ENCODE measurements at regions not wholly inside any gene's neighbourhood (a gene's known extent, or its start where the extent isn't known, plus 50 kb on each side); places are given as distances from the start of the nearest gene placed in this dataset.
"Not testable (repeated sequence)": the region's sequence is repeated elsewhere in the genome, so short reads cannot be mapped to it uniquely, and the experiment has no call there.

- no peaks in the 10 kb centered on the region for H3K27me3 Mint-ChIP-seq
- H3K4me1 Mint-ChIP-seq (ENCODE audit: low read depth): no peaks in the 10 kb centered on the region
- no peaks in the 10 kb centered on the region for H3K36me3 Mint-ChIP-seq (ENCODE audit: low read depth)
- H3K4me3 Mint-ChIP-seq: no peak overlapping the region
- no peaks in the 10 kb centered on the region for H3K9me3 Mint-ChIP-seq
- no peak overlapping the region for H3K27ac Mint-ChIP-seq
Measured at GRCh38 chr6:71672876-71673275, 213.5 kb upstream of the RIMS1 start.

DNA sequence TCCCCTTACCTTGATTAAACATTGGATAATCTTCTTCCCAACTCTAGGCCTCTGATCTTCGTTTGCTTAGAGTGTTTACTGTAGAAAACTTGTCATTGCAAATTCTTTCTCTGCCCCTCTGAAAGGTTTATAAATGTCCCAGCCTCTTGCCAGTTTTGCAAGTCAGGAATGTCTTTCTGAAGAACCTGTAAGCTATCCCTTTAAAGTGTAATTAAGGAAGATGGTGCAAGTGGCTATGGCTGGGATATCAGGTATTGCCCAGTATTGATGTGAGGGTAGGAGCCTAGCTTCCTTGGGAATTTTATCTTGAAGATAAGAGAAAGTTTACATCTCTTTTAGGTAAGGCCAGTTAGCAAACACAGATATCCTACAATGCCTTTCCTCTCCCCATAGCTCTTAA lies 211.0 kb upstream of the RIMS1 start:
- Mint-ChIP-seq H3K27me3 (no peaks in the 10 kb centered on the region), H3K4me3 (no peak overlapping the region), H3K27ac (no peak overlapping the region), H3K9me3 (no peaks in the 10 kb centered on the region), H3K4me1 (ENCODE audit: low read depth) (no peaks in the 10 kb centered on the region), H3K36me3 (ENCODE audit: low read depth) (no peaks in the 10 kb centered on the region)

DNA sequence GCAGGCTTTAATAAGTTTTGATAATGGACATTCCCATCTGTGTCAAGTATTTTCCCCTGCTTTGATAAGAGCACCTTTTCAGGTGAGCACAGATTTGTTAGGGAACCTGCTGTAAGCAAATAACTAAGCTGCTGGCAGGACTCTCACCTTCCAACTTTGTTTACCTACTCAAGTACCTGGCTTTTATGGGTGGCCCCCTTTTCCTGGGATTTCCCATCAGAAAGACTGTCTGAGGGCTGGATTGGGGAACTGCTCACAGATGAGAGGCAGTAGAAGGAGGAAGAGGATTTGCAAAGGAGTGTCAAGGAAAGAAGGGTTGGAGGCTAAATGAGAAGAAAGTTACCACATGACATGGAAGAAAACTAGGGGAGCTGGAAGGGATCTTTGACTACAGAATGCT lies 210.1 kb upstream of the RIMS1 start:
- H3K36me3 Mint-ChIP-seq (ENCODE audit: low read depth): no peaks in the 10 kb centered on the region
- no peak overlapping the region for H3K4me3 Mint-ChIP-seq
- H3K9me3 Mint-ChIP-seq: no peaks in the 10 kb centered on the region
- no peaks in the 10 kb centered on the region for H3K4me1 Mint-ChIP-seq (ENCODE audit: low read depth)
- H3K27ac Mint-ChIP-seq: no peak overlapping the region
- no peaks in the 10 kb centered on the region for H3K27me3 Mint-ChIP-seq

GRCh38 chr6:71678091-71678490 lies 208.3 kb upstream of the RIMS1 start:
- Mint-ChIP-seq H3K27ac (no peak overlapping the region), H3K4me3 (no peak overlapping the region), H3K27me3 (no peaks in the 10 kb centered on the region), H3K36me3 (ENCODE audit: low read depth) (no peaks in the 10 kb centered on the region), H3K4me1 (ENCODE audit: low read depth) (no peaks in the 10 kb centered on the region), H3K9me3 (no peaks in the 10 kb centered on the region)

- H3K27me3 Mint-ChIP-seq: no peaks in the 10 kb centered on the region
- no peaks in the 10 kb centered on the region for H3K4me1 Mint-ChIP-seq (ENCODE audit: low read depth)
- no peak overlapping the region for H3K27ac Mint-ChIP-seq
- no peaks in the 10 kb centered on the region for H3K9me3 Mint-ChIP-seq
- H3K4me3 Mint-ChIP-seq: no peak overlapping the region
- no peaks in the 10 kb centered on the region for H3K36me3 Mint-ChIP-seq (ENCODE audit: low read depth)
Measured at GRCh38 chr6:71681234-71681867, 205.0 kb upstream of the RIMS1 start.

- H3K36me3 Mint-ChIP-seq (ENCODE audit: low read depth); H3K27ac Mint-ChIP-seq; H3K9me3 Mint-ChIP-seq; H3K4me3 Mint-ChIP-seq; H3K4me1 Mint-ChIP-seq (ENCODE audit: low read depth); H3K27me3 Mint-ChIP-seq: not testable (repeated sequence)
Measured at GRCh38 chr6:71686021-71686677, 200.2 kb upstream of the RIMS1 start.

DNA sequence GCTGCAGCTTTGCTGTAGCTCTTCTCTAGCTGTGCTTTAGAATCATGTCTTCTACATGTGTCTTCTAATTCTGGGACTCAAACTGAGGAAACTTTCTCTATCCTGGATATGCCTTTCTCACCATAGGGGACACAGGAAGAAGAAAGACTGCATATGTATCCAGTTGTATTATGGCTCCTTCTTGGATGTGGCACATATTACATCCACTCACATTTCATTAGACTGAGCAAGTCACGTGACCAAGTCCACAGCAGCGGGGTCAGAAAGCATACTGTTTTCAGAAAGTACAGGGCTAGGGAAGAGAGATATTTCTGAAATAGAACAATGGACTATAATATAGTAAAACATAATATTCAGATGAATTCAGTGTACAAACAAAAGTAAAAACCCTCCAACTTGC lies 187.6 kb upstream of the RIMS1 start:
- H3K9me3 Mint-ChIP-seq: peaks cover 5% of the 10 kb centered on the region
- H3K4me3 Mint-ChIP-seq: no peak overlapping the region
- H3K27me3 Mint-ChIP-seq: no peaks in the 10 kb centered on the region

GRCh38 chr6:71706523-71706922 lies 179.8 kb upstream of the RIMS1 start:
- H3K27ac Mint-ChIP-seq: no peak overlapping the region
- no peaks in the 10 kb centered on the region for H3K27me3 Mint-ChIP-seq
- no peaks in the 10 kb centered on the region for H3K4me1 Mint-ChIP-seq (ENCODE audit: low read depth)
- H3K36me3 Mint-ChIP-seq (ENCODE audit: low read depth): no peaks in the 10 kb centered on the region
- H3K4me3 Mint-ChIP-seq: no peak overlapping the region
- H3K9me3 Mint-ChIP-seq: no peaks in the 10 kb centered on the region

More for the DNA sequence above, 187.6 kb upstream of the RIMS1 start:
- Mint-ChIP-seq H3K4me1 (ENCODE audit: low read depth) (no peaks in the 10 kb centered on the region), H3K36me3 (ENCODE audit: low read depth) (no peaks in the 10 kb centered on the region), H3K27ac (no peak overlapping the region)

- Mint-ChIP-seq H3K4me3 (no peak overlapping the region), H3K4me1 (ENCODE audit: low read depth) (no peaks in the 10 kb centered on the region), H3K27me3 (no peaks in the 10 kb centered on the region), H3K36me3 (ENCODE audit: low read depth) (no peaks in the 10 kb centered on the region), H3K9me3 (no peaks in the 10 kb centered on the region), H3K27ac (no peak overlapping the region)
Measured at GRCh38 chr6:71707059-71707458, 179.3 kb upstream of the RIMS1 start.

- no peak overlapping the region for H3K4me3 Mint-ChIP-seq
- no peaks in the 10 kb centered on the region for H3K36me3 Mint-ChIP-seq (ENCODE audit: low read depth)
Measured at GRCh38 chr6:71720705-71721104, 165.6 kb upstream of the RIMS1 start.

DNA sequence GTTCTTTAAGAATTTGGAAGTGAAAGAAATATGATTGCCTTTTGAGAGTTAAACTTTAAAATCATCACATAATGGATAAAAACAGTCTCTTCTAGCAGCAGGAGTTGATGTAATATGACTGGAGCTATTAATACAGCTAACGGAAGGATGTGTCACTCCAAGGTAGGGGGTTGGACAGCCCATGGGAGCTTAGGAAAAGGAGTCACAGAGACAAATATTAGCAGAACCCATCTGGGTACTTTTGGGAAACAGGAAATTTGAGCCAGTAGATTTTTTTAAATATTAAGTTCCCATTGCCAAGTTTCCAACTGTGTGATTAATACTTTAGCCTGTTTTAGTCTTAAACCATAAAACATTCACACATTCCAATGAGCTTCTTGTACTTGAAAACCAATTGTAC lies 164.7 kb upstream of the RIMS1 start:
- Mint-ChIP-seq H3K4me3 (no peak overlapping the region), H3K27ac (no peak overlapping the region), H3K4me1 (ENCODE audit: low read depth) (no peaks in the 10 kb centered on the region), H3K27me3 (no peaks in the 10 kb centered on the region), H3K36me3 (ENCODE audit: low read depth) (no peaks in the 10 kb centered on the region), H3K9me3 (no peaks in the 10 kb centered on the region)

More at GRCh38 chr6:71720705-71721104, 165.6 kb upstream of the RIMS1 start:
- no peak overlapping the region for H3K27ac Mint-ChIP-seq
- H3K9me3 Mint-ChIP-seq: no peaks in the 10 kb centered on the region
- H3K27me3 Mint-ChIP-seq: no peaks in the 10 kb centered on the region
- no peaks in the 10 kb centered on the region for H3K4me1 Mint-ChIP-seq (ENCODE audit: low read depth)

- Mint-ChIP-seq H3K36me3 (ENCODE audit: low read depth) (no peaks in the 10 kb centered on the region), H3K4me3 (no peak overlapping the region), H3K27me3 (no peaks in the 10 kb centered on the region), H3K4me1 (ENCODE audit: low read depth) (no peaks in the 10 kb centered on the region), H3K27ac (no peak overlapping the region), H3K9me3 (no peaks in the 10 kb centered on the region)
Measured at GRCh38 chr6:71722736-71723135, 163.6 kb upstream of the RIMS1 start.

DNA sequence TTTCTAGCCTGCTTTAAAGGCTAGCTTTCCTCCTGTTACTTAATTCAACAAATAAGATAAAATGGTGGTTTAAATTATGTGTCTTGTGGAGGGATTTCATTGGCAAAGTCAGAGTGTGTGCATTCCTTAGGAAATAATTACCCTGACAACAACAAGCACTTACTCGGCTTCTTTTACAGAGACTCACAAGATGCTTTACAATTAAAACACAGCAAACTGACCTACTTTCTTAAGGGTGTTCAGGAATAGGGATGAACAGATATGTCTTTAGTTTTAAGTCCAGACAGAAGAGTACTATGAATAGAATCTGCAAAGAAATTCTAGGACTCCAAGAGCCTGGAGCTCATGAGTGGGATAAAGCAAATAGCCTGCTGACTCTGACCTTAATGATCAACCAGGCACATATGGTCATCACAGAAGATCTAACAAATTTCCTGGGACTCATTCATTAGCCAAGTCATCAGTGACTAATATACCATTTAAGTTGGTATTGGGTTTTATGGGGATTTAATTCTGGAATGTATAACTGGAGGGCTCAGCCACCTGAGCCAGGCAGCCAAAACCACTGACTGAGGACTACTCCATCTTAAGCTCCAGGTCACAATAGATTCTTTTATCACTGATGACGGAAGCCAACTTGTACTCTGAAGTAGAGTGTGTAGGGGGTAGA lies 161.8 kb upstream of the RIMS1 start:
- Mint-ChIP-seq H3K27me3 (no peaks in the 10 kb centered on the region), H3K27ac (no peak overlapping the region), H3K4me3 (no peak overlapping the region), H3K4me1 (ENCODE audit: low read depth) (no peaks in the 10 kb centered on the region), H3K36me3 (ENCODE audit: low read depth) (no peaks in the 10 kb centered on the region), H3K9me3 (no peaks in the 10 kb centered on the region)

GRCh38 chr6:71725126-71725470 lies 161.3 kb upstream of the RIMS1 start:
- no peaks in the 10 kb centered on the region for H3K36me3 Mint-ChIP-seq (ENCODE audit: low read depth)
- no peaks in the 10 kb centered on the region for H3K27me3 Mint-ChIP-seq
- H3K27ac Mint-ChIP-seq: no peak overlapping the region
- no peak overlapping the region for H3K4me3 Mint-ChIP-seq
- no peaks in the 10 kb centered on the region for H3K4me1 Mint-ChIP-seq (ENCODE audit: low read depth)
- no peaks in the 10 kb centered on the region for H3K9me3 Mint-ChIP-seq

DNA sequence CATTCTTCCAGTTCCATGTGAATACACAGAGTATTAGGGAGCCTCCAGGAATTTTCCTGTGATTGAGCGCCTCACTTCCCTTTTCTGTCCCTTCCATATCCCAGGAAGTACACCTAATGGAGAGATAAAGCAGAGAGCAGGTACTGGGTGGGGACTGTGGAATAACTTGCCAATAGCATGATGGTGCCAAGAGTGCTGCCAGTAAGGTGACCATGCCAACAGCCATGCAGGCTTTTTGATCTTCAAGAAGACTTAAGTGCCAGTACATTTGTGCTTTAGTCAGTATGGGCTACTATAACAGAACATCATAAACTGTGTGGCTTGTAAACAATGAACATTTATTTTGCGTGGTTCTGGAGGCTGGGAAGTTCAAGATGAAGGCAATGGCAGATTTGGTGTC lies 160.2 kb upstream of the RIMS1 start:
- no peaks in the 10 kb centered on the region for H3K4me1 Mint-ChIP-seq (ENCODE audit: low read depth)
- H3K4me3 Mint-ChIP-seq: no peak overlapping the region
- H3K9me3 Mint-ChIP-seq: no peaks in the 10 kb centered on the region
- no peaks in the 10 kb centered on the region for H3K36me3 Mint-ChIP-seq (ENCODE audit: low read depth)
- H3K27ac Mint-ChIP-seq: no peak overlapping the region
- no peaks in the 10 kb centered on the region for H3K27me3 Mint-ChIP-seq
